ES-I3 (cell line): ENCODE measurements at regions not wholly inside any gene's neighbourhood (a gene's known extent, or its start where the extent isn't known, plus 50 kb on each side); places are given as distances from the start of the nearest gene placed in this dataset.

Experiments used
- H3K36me3 ChIP-seq: 2 replicates; pipeline ENCODE4 v1.6.1; 2013; ENCODE audit warnings: mild to moderate bottlenecking, low read length, control low read depth, moderate library complexity; ENCODE audit not compliant: insufficient read depth
- H3K4me1 ChIP-seq: 2 replicates; pipeline ENCODE4 v1.6.1; 2013; ENCODE audit warnings: mild to moderate bottlenecking, control low read depth, low read length; ENCODE audit not compliant: insufficient read depth
- H3K9ac ChIP-seq: 2 replicates; pipeline ENCODE4 v1.6.1; 2013; ENCODE audit warnings: low read depth, mild to moderate bottlenecking, low read length, moderate library complexity
- H3K9me3 ChIP-seq: 2 replicates; pipeline ENCODE4 v1.6.1; 2013; ENCODE audit warnings: mild to moderate bottlenecking, low read length, moderate library complexity; ENCODE audit not compliant: control insufficient read depth, insufficient read depth

GRCh38 chr20:39311851-39312506 lies 349.8 kb downstream of the DHX35 start:
- Histone ChIP-seq H3K9me3 (no peaks in the 10 kb centered on the region), H3K36me3 (no peaks in the 10 kb centered on the region), H3K4me1 (peaks cover 8% of the 10 kb centered on the region; the same call in 1 of the 2 replicates), H3K9ac (no peak overlapping the region)

GRCh38 chr20:39310363-39310995 lies 348.3 kb downstream of the DHX35 start:
- Histone ChIP-seq H3K9ac (no peak overlapping the region), H3K36me3 (no peaks in the 10 kb centered on the region), H3K9me3 (no peaks in the 10 kb centered on the region), H3K4me1 (peaks cover 8% of the 10 kb centered on the region; the same call in 1 of the 2 replicates)

GRCh38 chr20:39309458-39309857 lies 347.3 kb downstream of the DHX35 start:
- Histone ChIP-seq H3K36me3 (no peaks in the 10 kb centered on the region), H3K4me1 (peaks cover 8% of the 10 kb centered on the region; the same call in 1 of the 2 replicates), H3K9me3 (no peaks in the 10 kb centered on the region), H3K9ac (no peak overlapping the region)

- Histone ChIP-seq H3K9me3 (no peaks in the 10 kb centered on the region), H3K9ac (no peak overlapping the region), H3K36me3 (no peaks in the 10 kb centered on the region), H3K4me1 (no peaks in the 10 kb centered on the region)
These were observed 340.2 kb downstream of the DHX35 start for GRCh38 chr20:39302312-39302711.

GRCh38 chr20:39299783-39300182 lies 337.6 kb downstream of the DHX35 start:
- Histone ChIP-seq H3K9ac (no peak overlapping the region), H3K9me3 (no peaks in the 10 kb centered on the region), H3K4me1 (peaks cover 6% of the 10 kb centered on the region), H3K36me3 (no peaks in the 10 kb centered on the region)

- H3K9ac ChIP-seq: no peak overlapping the region
- H3K9me3 ChIP-seq: no peaks in the 10 kb centered on the region
- no peaks in the 10 kb centered on the region for H3K36me3 ChIP-seq
- H3K4me1 ChIP-seq: peaks cover 13% of the 10 kb centered on the region
These were observed 336.7 kb downstream of the DHX35 start for GRCh38 chr20:39298571-39299506.

GRCh38 chr20:39298121-39298520 lies 336.0 kb downstream of the DHX35 start:
- Histone ChIP-seq H3K4me1 (peaks cover 18% of the 10 kb centered on the region), H3K9me3 (no peaks in the 10 kb centered on the region), H3K9ac (no peak overlapping the region), H3K36me3 (no peaks in the 10 kb centered on the region)

- Histone ChIP-seq H3K4me1 (peaks cover 30% of the 10 kb centered on the region), H3K9me3 (0 out of 2 replicates have a peak, but pooled peaks cover 3% of the 10 kb centered on the region), H3K9ac (no peak overlapping the region), H3K36me3 (no peaks in the 10 kb centered on the region)
These were observed 333.2 kb downstream of the DHX35 start for GRCh38 chr20:39295301-39295700.

GRCh38 chr20:39294137-39294725 lies 332.1 kb downstream of the DHX35 start:
- no peaks in the 10 kb centered on the region for H3K36me3 ChIP-seq
- 0 out of 2 replicates have a peak, but pooled peaks cover 3% of the 10 kb centered on the region for H3K9me3 ChIP-seq
- H3K4me1 ChIP-seq: peaks cover 39% of the 10 kb centered on the region
- no peak overlapping the region for H3K9ac ChIP-seq

GRCh38 chr20:39292193-39292736 lies 330.1 kb downstream of the DHX35 start:
- Histone ChIP-seq H3K36me3 (no peaks in the 10 kb centered on the region), H3K9ac (no peak overlapping the region), H3K4me1 (peaks cover 39% of the 10 kb centered on the region), H3K9me3 (peaks cover 11% of the 10 kb centered on the region)

GRCh38 chr20:39291301-39291700 lies 329.2 kb downstream of the DHX35 start:
- Histone ChIP-seq H3K36me3 (no peaks in the 10 kb centered on the region), H3K4me1 (peaks cover 39% of the 10 kb centered on the region), H3K9me3 (peaks cover 11% of the 10 kb centered on the region), H3K9ac (no peak overlapping the region)

GRCh38 chr20:39290575-39290974 lies 328.4 kb downstream of the DHX35 start:
- Histone ChIP-seq H3K36me3 (no peaks in the 10 kb centered on the region), H3K9me3 (peaks cover 11% of the 10 kb centered on the region), H3K4me1 (peaks cover 39% of the 10 kb centered on the region), H3K9ac (no peak overlapping the region)

GRCh38 chr20:39289831-39290230 lies 327.7 kb downstream of the DHX35 start:
- H3K36me3 ChIP-seq: no peaks in the 10 kb centered on the region
- H3K9ac ChIP-seq: no peak overlapping the region
- peaks cover 34% of the 10 kb centered on the region for H3K4me1 ChIP-seq
- peaks cover 11% of the 10 kb centered on the region for H3K9me3 ChIP-seq

- H3K36me3 ChIP-seq: no peaks in the 10 kb centered on the region
- peaks cover 11% of the 10 kb centered on the region for H3K9me3 ChIP-seq
- peaks cover 30% of the 10 kb centered on the region for H3K4me1 ChIP-seq
- no peak overlapping the region for H3K9ac ChIP-seq
These were observed 327.2 kb downstream of the DHX35 start for GRCh38 chr20:39289316-39289715.
